ENCODE measurements at regions not wholly inside any gene's neighbourhood (a gene's known extent, or its start where the extent isn't known, plus 50 kb on each side); places are given as distances from the start of the nearest gene placed in this dataset.

- TF ChIP-seq CTCF (IDR thresholded peaks at IDR 0.05) (no peak), POLR2A (IDR thresholded peaks at IDR 0.05) (no peak)
Observed at GRCh38 chr10:21317902-21318301, 207.6 kb downstream of the SKIDA1 start.
